ENCODE measurements at regions not wholly inside any gene's neighbourhood (a gene's known extent, or its start where the extent isn't known, plus 50 kb on each side); places are given as distances from the start of the nearest gene placed in this dataset.

DNA sequence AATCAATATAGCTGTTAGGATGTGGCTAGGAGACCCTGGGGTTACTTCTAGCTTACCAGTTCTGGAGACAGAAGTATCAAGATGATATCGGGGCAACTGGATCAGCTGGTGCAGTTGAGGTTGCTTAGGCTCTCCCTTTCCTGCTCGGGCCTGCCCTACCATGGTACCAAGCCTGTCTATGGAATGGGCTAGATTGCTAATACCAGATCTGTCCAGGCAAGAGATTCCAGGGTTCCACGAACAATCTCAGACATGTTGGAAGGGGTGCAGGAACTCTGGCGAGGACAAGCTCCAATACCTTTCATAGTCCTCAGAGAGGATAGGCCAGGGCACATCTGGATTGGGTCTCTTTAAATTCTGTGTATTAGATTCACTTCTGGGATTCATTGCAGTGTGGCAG, 53.8 kb downstream of the ADM start:
- TF ChIP-seq GATA2 (IDR thresholded peaks at IDR 0.05; ENCODE audit: low read depth, low read length) (no peak), GATA3 (IDR thresholded peaks at IDR 0.05; ENCODE audit: low read depth, low read length) (no peak)

DNA sequence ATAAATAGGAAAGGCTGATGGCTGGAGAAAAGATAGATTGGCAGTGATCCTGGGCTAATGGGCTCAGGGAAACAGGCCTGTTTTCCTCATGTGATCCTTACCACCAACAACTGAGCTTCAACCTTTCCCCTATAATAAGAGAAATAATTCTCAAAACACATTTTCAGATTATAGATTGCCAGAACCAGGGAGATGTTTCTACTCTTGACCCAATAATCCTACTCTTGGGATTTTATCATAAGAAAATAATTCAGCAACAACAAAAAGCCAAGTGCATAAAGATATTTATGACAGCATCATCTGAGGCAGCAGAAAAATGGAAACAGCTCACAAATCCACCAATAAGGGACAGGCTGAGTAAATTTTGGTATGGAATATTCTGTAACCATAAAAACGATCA, 54.3 kb downstream of the ADM start:
- TF ChIP-seq GATA3 (IDR thresholded peaks at IDR 0.05; ENCODE audit: low read depth, low read length) (no peak), GATA2 (IDR thresholded peaks at IDR 0.05; ENCODE audit: low read depth, low read length) (no peak)

GRCh38 chr11:10360835-10361234, 56.0 kb downstream of the ADM start:
- TF ChIP-seq GATA3 (IDR thresholded peaks at IDR 0.05; ENCODE audit: low read depth, low read length) (no peak), GATA2 (IDR thresholded peaks at IDR 0.05; ENCODE audit: low read depth, low read length) (no peak)

DNA sequence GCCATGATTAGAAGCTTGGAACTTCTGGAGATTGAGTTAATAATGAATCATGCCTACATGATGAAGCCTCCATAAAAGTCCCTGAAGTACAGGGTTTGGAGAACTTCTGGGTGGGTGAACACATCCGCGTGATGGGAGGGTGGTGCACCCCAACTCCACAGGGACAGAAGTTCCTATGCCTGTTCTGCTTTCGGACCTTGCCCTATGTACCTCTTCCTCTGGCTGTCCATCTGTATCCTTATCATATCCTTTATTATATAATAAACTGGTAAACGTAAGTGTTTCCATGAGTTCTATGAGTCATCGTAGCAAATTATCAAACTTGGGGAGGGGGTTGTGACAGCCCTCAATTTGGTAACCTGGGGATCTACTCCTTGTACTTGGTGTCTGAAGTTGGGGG, 60.2 kb downstream of the ADM start:
- TF ChIP-seq GATA3 (IDR thresholded peaks at IDR 0.05; ENCODE audit: low read depth, low read length) (no peak), GATA2 (IDR thresholded peaks at IDR 0.05; ENCODE audit: low read depth, low read length) (no peak)

DNA sequence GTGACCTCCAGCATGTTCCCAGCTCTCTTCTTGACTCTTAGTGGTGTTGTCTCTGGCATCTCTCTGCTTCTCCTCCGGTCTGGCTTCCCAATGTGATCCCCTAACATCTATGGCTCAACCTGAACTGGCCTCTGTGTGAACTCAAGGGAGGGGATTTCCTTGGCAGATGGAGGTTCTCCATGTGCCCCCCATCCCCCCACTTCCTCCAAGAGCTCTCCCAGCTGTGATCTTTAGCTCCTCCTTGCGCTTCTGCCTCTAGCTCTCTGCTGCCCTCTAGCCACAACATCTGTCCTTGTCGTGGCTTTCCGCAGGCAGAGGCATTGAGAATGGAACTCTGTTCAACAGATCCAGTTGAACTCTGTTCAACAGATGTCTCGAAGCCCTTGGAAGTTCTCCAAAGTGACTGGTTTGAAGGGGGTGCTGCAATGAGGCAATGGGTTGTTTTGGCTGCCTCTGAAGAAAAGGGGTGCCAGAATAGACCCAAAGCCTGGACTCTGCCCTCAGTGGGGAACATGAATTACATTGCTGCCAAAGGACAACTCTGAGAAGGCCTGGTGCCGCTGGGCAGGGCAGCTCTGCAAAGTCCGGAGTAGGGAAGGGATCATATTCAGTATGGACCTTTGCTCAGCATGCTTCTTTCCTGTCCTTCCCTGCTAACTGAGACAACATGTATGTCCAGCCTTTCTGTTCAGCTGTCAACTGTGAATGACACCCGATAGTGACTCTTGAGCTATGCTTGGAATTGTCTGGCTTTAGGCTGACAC, 61.9 kb downstream of the ADM start:
- no peak for TF ChIP-seq GATA2 (IDR thresholded peaks at IDR 0.05; ENCODE audit: low read depth, low read length)
- no peak for TF ChIP-seq GATA3 (IDR thresholded peaks at IDR 0.05; ENCODE audit: low read depth, low read length)

- TF ChIP-seq GATA3 (IDR thresholded peaks at IDR 0.05; ENCODE audit: low read depth, low read length) (no peak), GATA2 (IDR thresholded peaks at IDR 0.05; ENCODE audit: low read depth, low read length) (no peak)
Measured at GRCh38 chr11:10371926-10372641, 67.2 kb downstream of the ADM start.

GRCh38 chr11:10373340-10373739, 68.5 kb downstream of the ADM start:
- TF ChIP-seq GATA2 (IDR thresholded peaks at IDR 0.05; ENCODE audit: low read depth, low read length) = no peak
- TF ChIP-seq GATA3 (IDR thresholded peaks at IDR 0.05; ENCODE audit: low read depth, low read length) = no peak

DNA sequence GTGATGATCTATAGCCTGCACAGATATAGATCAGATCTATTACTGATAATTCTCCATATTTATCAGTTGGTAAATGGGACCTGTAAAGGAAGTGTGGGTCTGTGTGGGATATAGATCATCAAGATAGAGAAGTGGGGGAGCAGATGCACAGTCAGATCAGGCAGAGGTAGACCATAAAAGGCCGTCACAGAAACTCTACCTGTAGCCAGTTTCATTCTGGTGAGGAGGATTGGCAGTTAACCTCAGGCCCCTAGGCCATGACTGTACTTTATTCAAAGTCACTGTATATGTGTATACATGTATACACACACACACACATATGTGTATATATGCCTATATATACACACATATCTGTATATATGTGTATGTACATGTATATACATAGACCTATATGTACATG, 69.1 kb downstream of the ADM start:
- TF ChIP-seq GATA2 (IDR thresholded peaks at IDR 0.05; ENCODE audit: low read depth, low read length) (no peak), GATA3 (IDR thresholded peaks at IDR 0.05; ENCODE audit: low read depth, low read length) (no peak)

GRCh38 chr11:10374386-10374785, 69.5 kb downstream of the ADM start:
- TF ChIP-seq GATA3 (IDR thresholded peaks at IDR 0.05; ENCODE audit: low read depth, low read length) (no peak), GATA2 (IDR thresholded peaks at IDR 0.05; ENCODE audit: low read depth, low read length) (no peak)

GRCh38 chr11:10375280-10375971, 70.6 kb downstream of the ADM start:
- TF ChIP-seq GATA3 (IDR thresholded peaks at IDR 0.05; ENCODE audit: low read depth, low read length) = no peak
- TF ChIP-seq GATA2 (IDR thresholded peaks at IDR 0.05; ENCODE audit: low read depth, low read length) = no peak

- TF ChIP-seq GATA2 (IDR thresholded peaks at IDR 0.05; ENCODE audit: low read depth, low read length) (no peak), GATA3 (IDR thresholded peaks at IDR 0.05; ENCODE audit: low read depth, low read length) (no peak)
Measured at GRCh38 chr11:10376061-10376460, 71.2 kb downstream of the ADM start.

- TF ChIP-seq GATA3 (IDR thresholded peaks at IDR 0.05; ENCODE audit: low read depth, low read length) (no peak), GATA2 (IDR thresholded peaks at IDR 0.05; ENCODE audit: low read depth, low read length) (no peak)
Measured at GRCh38 chr11:10377183-10377582, 72.3 kb downstream of the ADM start.

DNA sequence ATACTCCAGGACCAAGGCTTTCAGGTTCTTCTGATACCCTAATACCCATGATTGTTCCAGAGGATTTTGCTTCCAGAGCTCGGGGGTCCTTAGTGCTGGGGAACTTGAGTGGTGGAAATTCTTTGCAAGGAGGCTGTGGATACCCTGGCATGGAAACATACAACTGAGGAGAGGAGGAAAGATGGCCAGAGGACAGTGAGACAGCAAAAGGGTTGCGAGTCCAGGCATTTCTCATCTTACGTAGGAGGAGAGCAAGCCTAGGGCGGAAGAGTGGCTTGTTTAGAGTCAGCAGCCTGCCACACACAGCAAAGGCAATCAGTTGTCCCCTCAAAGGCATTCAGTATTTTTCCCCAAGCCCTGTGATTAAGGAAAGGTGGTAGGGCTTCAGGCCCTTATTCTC, 73.5 kb downstream of the ADM start:
- TF ChIP-seq GATA2 (IDR thresholded peaks at IDR 0.05; ENCODE audit: low read depth, low read length) (no peak), GATA3 (IDR thresholded peaks at IDR 0.05; ENCODE audit: low read depth, low read length) (no peak)

- no peak for TF ChIP-seq GATA2 (IDR thresholded peaks at IDR 0.05; ENCODE audit: low read depth, low read length)
- no peak for TF ChIP-seq GATA3 (IDR thresholded peaks at IDR 0.05; ENCODE audit: low read depth, low read length)
Measured at GRCh38 chr11:10379022-10379421, 74.1 kb downstream of the ADM start.

GRCh38 chr11:10379426-10379825, 74.6 kb downstream of the ADM start:
- TF ChIP-seq GATA2 (IDR thresholded peaks at IDR 0.05; ENCODE audit: low read depth, low read length) = no peak
- no peak for TF ChIP-seq GATA3 (IDR thresholded peaks at IDR 0.05; ENCODE audit: low read depth, low read length)

Measured in SH-SY5Y (cell line).